Vagina (tissue), 2 donors: ENCODE measurements at regions not wholly inside any gene's neighbourhood (a gene's known extent, or its start where the extent isn't known, plus 50 kb on each side); places are given as distances from the start of the nearest gene placed in this dataset.

Experiments used
- DNase-seq, 2 donors: peaks; one replicate each; pipeline ENCODE4 v3.0.0-alpha.2; 2017; ENCODE audit errors: extremely low spot score in 2 of 2
- H3K27ac ChIP-seq: fragments of 200-600 bp; sonication (generic); one replicate; pipeline ENCODE4 v1.5.1; 2019
- H3K27me3 ChIP-seq: fragments of 200-600 bp; sonication (generic); one replicate; pipeline ENCODE4 v1.5.1; 2019
- H3K36me3 ChIP-seq, 2 donors: fragments of 200-600 bp; sonication (generic); one replicate each; pipeline ENCODE4 v1.5.1; 2017 to 2019
- H3K4me1 ChIP-seq: fragments of 200-600 bp; sonication (generic); one replicate; pipeline ENCODE4 v1.5.1; 2019
- H3K4me3 ChIP-seq, 2 donors: fragments of 200-600 bp; sonication (generic); 1 replicate in 1 of 2; 2 replicates in 1 of 2; pipeline ENCODE4 v1.5.1; 2016 to 2019
- H3K9me3 ChIP-seq: fragments of 200-600 bp; sonication (generic); one replicate; pipeline ENCODE4 v1.5.1; 2019
- POLR2A ChIP-seq, 2 donors: fragments of 450-650 bp; IDR thresholded peaks; one replicate each; pipeline ENCODE4 v1.6.1; 2017; ENCODE audit warnings: antibody characterized with exemption in 2 of 2, mild to moderate bottlenecking in 2 of 2, moderate library complexity in 2 of 2
- POLR2AphosphoS5 ChIP-seq, 2 donors: sonication (generic); formaldehyde crosslinking; IDR thresholded peaks; one replicate each; pipeline ENCODE4 v1.9.0; 2017; ENCODE audit warnings: antibody characterized with exemption in 2 of 2, mild to moderate bottlenecking in 2 of 2, low read depth in 1 of 2; ENCODE audit not compliant: insufficient read depth in 1 of 2
- intact Hi-C: fragments of 100-400 bp; cut with DNase I; formaldehyde crosslinking; loops from one replicate; pipeline ENCODE4 v1.15.1; 2023
- TF ChIP-seq, protein P1 (sequence below), 3 experiments: fragments of 450-650 bp in 2 of 3; fragments of 200-600 bp in 1 of 3; sonication (generic) in 1 of 3; IDR thresholded peaks; one replicate each; pipeline ENCODE4 v1.5.1; 2017 to 2019; ENCODE audit warnings: antibody characterized with exemption in 3 of 3, mild to moderate bottlenecking in 2 of 3, moderate library complexity in 2 of 3

DNA sequence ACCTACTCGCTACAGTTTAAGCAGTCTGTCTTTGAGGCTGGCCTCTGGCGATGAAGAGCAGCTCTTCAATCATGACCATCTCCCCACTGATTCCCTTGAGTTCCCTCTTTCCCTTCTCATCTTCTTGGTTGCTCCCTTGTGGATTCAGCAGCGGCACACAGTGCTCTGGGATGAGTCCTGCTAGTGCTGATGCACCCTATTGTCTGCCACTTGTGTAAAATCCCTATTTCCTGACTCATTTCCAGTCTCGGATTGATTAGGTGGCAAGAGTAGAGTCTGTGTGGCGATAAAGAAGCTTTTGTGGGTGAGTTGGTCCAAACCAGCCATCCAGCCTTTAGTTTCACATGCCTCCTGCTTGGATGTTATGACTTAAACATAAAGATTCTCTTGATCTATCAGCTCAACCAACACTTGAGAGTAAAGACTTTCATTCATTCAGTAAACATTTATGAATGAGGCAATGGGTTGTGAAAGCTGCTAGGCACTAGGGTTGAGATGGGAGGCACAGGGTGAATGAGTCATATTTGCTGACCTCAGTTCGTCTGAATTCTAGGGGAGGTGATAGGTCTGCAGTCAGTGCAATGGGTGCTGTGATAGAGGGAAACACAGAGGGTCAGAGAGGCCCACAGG is 219.4 kb upstream of the RAG2 start:
- no peak for TF ChIP-seq POLR2AphosphoS5 (IDR thresholded peaks at IDR 0.05; ENCODE audit: insufficient read depth in 1 of 2, low read depth in 1 of 2)
- no peak for TF ChIP-seq POLR2A (IDR thresholded peaks at IDR 0.05)
- TF ChIP-seq, protein P1, sequence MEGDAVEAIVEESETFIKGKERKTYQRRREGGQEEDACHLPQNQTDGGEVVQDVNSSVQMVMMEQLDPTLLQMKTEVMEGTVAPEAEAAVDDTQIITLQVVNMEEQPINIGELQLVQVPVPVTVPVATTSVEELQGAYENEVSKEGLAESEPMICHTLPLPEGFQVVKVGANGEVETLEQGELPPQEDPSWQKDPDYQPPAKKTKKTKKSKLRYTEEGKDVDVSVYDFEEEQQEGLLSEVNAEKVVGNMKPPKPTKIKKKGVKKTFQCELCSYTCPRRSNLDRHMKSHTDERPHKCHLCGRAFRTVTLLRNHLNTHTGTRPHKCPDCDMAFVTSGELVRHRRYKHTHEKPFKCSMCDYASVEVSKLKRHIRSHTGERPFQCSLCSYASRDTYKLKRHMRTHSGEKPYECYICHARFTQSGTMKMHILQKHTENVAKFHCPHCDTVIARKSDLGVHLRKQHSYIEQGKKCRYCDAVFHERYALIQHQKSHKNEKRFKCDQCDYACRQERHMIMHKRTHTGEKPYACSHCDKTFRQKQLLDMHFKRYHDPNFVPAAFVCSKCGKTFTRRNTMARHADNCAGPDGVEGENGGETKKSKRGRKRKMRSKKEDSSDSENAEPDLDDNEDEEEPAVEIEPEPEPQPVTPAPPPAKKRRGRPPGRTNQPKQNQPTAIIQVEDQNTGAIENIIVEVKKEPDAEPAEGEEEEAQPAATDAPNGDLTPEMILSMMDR (IDR thresholded peaks at IDR 0.05), result no peak
- intact Hi-C loops, result no loop called here
- Histone ChIP-seq H3K4me1 (no peaks in the 10 kb centered on the region), H3K27me3 (no peaks in the 10 kb centered on the region), H3K9me3 (no peaks in the 10 kb centered on the region), H3K27ac (no peak overlapping the region), H3K36me3 (no peaks in the 10 kb centered on the region), H3K4me3 (no peak overlapping the region)
- DNase-seq, result no peak

DNA sequence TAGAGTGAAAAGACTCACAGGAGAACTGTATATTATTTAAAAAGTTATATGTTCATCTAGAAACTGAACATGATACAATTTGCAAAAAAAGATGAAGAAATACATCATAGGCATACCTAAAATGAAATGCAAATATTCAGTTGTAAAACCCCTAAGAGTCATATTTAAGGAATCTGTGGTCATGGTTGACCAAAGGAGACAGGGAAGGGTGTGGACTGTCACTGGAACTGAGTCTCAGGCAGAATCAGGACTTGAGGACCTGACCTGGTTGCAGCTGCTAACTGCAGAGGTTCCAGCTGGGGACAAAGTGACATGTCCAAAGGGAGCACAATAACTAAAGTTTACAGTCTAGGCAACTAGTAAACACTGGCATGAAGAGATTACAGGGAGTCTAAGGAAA is 211.3 kb upstream of the RAG2 start:
- H3K27me3 ChIP-seq, result no peaks in the 10 kb centered on the region
- no peaks in the 10 kb centered on the region for H3K4me1 ChIP-seq
- H3K9me3 ChIP-seq, result no peaks in the 10 kb centered on the region
- intact Hi-C loops, result no loop called here
- no peak overlapping the region for H3K27ac ChIP-seq
- no peak for TF ChIP-seq POLR2AphosphoS5 (IDR thresholded peaks at IDR 0.05; ENCODE audit: insufficient read depth in 1 of 2, low read depth in 1 of 2)
- no peak for TF ChIP-seq POLR2A (IDR thresholded peaks at IDR 0.05)
- TF ChIP-seq, protein P1 (IDR thresholded peaks at IDR 0.05), result no peak
- H3K4me3 ChIP-seq, result no peak overlapping the region
- no peak for DNase-seq
- H3K36me3 ChIP-seq, result no peaks in the 10 kb centered on the region

DNA sequence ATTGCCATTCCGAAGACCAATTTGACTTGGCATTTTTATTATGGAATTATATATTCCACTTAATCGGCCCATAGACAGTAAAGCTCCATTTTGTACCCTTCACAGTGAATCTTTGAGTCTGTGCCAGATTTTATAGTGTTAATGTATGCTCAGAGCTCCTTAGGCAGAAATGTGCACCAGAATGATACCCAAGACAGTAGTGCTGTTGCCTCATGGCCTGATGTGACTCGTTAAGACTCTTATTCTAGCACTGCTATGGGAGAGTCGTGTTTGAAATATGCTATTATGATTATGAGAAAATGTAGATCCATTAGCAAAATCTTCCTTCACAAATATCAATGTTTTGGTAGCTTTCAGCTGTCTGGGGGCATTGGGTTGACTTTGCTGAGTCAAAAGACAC is 209.8 kb upstream of the RAG2 start:
- no peak overlapping the region for H3K4me3 ChIP-seq
- no peaks in the 10 kb centered on the region for H3K27me3 ChIP-seq
- no peak for DNase-seq
- H3K9me3 ChIP-seq, result no peaks in the 10 kb centered on the region
- no peaks in the 10 kb centered on the region for H3K36me3 ChIP-seq
- TF ChIP-seq, protein P1 (IDR thresholded peaks at IDR 0.05), result no peak
- no peak overlapping the region for H3K27ac ChIP-seq
- H3K4me1 ChIP-seq, result no peaks in the 10 kb centered on the region
- intact Hi-C loops, result no loop called here

DNA sequence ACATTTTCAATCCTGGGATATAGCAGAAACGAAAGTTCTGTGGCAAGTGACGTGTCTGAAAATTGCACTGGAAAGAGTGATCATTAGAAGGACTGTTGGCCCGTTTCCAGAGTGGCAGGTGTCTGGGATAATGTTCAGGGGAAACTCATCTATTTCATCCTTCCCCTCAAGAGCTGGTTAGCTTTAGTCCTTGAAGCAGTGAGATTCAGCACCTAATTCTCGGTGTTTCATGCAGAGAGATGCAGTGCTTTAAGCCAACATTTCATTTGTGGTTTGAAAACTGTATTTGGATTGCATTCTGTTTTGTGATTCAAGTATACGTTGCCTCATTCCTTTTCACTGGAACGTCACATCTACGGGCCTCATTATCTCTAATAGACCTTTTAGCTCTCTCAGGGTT is 205.0 kb upstream of the RAG2 start:
- no peak for TF ChIP-seq POLR2A (IDR thresholded peaks at IDR 0.05)

DNA sequence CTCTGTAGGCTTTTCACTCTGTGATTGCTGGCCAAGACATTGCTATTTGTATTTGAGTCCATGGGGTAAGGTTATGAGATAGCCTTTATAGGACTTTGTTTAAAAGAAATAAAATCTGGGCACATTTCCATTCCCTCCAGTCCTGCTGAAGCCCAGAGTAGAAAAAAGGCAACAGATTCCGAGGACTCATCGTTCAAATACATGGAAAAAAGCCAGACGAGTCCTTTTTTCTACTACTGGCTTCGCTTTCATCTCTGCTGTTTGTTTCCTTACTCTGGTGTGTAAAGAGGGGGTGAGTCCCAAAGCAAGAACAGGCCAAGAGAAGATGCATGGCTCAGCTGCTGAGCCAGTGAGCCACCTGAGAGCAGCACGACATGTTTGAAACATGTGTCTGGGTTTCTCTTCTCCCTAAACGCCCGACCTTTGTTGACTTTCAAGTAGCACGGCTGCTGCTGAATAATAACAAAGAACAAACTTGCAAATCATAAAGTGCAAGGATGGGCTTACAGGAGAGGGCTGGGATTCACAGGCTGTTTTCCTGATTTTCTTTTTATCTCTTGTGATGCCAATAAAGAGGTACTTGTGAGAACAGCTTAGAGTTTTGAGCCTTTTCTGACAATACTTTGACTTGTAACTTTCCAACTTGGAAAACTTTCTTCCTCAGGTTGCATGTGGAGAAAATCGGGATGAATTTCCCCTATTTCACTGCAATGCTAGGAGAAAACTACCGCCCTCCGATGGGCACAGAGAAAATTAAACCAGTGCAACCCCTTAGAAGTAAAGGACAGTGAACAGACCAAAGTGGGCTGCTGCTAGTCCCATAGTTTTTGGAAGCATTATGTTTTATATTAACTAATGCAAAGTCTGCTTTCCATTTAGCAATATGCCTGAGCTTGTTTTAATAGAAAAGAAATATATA is 195.2 kb upstream of the RAG2 start:
- no peak for TF ChIP-seq POLR2A (IDR thresholded peaks at IDR 0.05)
- no peak for TF ChIP-seq POLR2AphosphoS5 (IDR thresholded peaks at IDR 0.05; ENCODE audit: insufficient read depth in 1 of 2, low read depth in 1 of 2)
- TF ChIP-seq, protein P1 (IDR thresholded peaks at IDR 0.05), result no peak
- no peaks in the 10 kb centered on the region for H3K9me3 ChIP-seq
- H3K27me3 ChIP-seq, result no peaks in the 10 kb centered on the region
- no peak overlapping the region for H3K4me3 ChIP-seq
- H3K27ac ChIP-seq, result no peak overlapping the region
- no peaks in the 10 kb centered on the region for H3K36me3 ChIP-seq
- intact Hi-C loops, result no loop called here
- H3K4me1 ChIP-seq, result no peaks in the 10 kb centered on the region
- DNase-seq, result no peak

More for the DNA sequence above, 205.0 kb upstream of the RAG2 start:
- intact Hi-C loops, result no loop called here
- H3K27me3 ChIP-seq, result no peaks in the 10 kb centered on the region
- H3K4me3 ChIP-seq, result no peak overlapping the region
- no peak for DNase-seq
- H3K36me3 ChIP-seq, result no peaks in the 10 kb centered on the region
- H3K27ac ChIP-seq, result no peak overlapping the region
- no peaks in the 10 kb centered on the region for H3K4me1 ChIP-seq
- H3K9me3 ChIP-seq, result no peaks in the 10 kb centered on the region
